ENCODE measurements at regions not wholly inside any gene's neighbourhood (a gene's known extent, or its start where the extent isn't known, plus 50 kb on each side); places are given as distances from the start of the nearest gene placed in this dataset.

DNA sequence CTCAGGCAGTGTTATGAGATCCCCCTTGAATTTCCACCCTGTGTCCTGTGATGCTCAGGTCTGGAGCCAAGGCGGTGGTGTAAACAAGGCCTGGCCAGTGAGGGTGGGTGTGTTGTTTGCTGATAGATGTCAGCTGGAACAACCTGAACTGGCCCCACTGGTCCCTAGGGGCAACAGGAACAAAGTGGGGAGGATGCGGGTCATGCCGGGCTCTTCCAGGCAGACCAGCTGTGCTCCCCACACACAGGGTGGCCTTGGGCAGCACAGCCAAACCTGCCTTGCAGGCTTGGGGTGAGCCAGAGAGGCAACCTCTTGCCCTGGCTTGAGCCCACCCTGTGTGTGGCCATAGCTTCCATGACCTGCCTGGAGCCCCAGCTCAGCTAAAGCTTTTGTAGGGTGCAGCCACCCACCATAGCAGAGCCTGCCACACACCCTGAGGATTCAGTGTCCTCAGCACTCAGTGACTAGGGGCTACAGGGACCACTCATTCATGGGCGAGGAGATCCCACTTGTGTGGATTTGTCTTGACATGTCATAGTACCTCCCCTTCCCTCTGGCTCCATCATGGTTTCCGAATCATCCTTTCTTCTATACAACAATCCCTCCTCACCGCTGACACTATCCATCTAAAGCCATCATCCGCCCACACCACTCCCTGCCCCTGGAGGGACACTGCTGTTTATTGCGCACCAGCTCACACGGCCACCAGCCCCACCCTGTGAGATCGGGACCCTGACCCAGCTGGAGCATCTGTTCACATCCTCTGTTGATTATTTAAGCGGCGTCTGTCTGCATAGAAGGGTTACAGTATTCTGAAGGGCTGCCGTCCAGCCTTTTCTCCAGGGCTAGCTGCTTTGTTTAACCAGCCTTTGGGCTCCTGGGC is 268.8 kb downstream of the CYP26B1 start:
- H3K9me3 ChIP-seq (ENCODE audit: low read depth), result no peaks in the 10 kb centered on the region
- no peaks in the 10 kb centered on the region for H3K9me2 ChIP-seq (replicated peaks; ENCODE audit: insufficient read depth)
- H3K27me3 ChIP-seq, result no peaks in the 10 kb centered on the region
- TF ChIP-seq, protein P1, sequence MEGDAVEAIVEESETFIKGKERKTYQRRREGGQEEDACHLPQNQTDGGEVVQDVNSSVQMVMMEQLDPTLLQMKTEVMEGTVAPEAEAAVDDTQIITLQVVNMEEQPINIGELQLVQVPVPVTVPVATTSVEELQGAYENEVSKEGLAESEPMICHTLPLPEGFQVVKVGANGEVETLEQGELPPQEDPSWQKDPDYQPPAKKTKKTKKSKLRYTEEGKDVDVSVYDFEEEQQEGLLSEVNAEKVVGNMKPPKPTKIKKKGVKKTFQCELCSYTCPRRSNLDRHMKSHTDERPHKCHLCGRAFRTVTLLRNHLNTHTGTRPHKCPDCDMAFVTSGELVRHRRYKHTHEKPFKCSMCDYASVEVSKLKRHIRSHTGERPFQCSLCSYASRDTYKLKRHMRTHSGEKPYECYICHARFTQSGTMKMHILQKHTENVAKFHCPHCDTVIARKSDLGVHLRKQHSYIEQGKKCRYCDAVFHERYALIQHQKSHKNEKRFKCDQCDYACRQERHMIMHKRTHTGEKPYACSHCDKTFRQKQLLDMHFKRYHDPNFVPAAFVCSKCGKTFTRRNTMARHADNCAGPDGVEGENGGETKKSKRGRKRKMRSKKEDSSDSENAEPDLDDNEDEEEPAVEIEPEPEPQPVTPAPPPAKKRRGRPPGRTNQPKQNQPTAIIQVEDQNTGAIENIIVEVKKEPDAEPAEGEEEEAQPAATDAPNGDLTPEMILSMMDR (IDR thresholded peaks at IDR 0.05; ENCODE audit: poor library complexity), result no peak
- TF ChIP-seq EZH2phosphoT487 (IDR thresholded peaks at IDR 0.05; ENCODE audit: low read depth, severe bottlenecking, unreplicated experiment) (no peak), EZH2 (IDR thresholded peaks at IDR 0.05; ENCODE audit: borderline replicate concordance) (no peak)
- H3K36me3 ChIP-seq (replicated peaks; ENCODE audit: insufficient read depth, low read depth), result no peaks in the 10 kb centered on the region
- H3K4me2 ChIP-seq, result no peak overlapping the region
- no peak for DNase-seq (ENCODE audit: low spot score)
- no peak overlapping the region for H2AFZ ChIP-seq
- no peaks in the 10 kb centered on the region for H4K20me1 ChIP-seq (ENCODE audit: insufficient read depth, poor library complexity, severe bottlenecking)
- no peaks in the 10 kb centered on the region for H3K79me2 ChIP-seq
- WGBS (ENCODE audit: low lambda C conversion rate, missing lambda C conversion rate), result 87% methylated on average over 13 of the region's 13 CpGs
- no peak overlapping the region for H3K4me3 ChIP-seq
- H3K27ac ChIP-seq, result no peak overlapping the region
- H3K4me1 ChIP-seq (ENCODE audit: insufficient read depth), result peaks cover 9% of the 10 kb centered on the region

GRCh38 chr2:71877636-71878035 is 270.0 kb downstream of the CYP26B1 start:
- 92% methylated on average over 5 of the region's 5 CpGs for WGBS (ENCODE audit: low lambda C conversion rate, missing lambda C conversion rate)
- Histone ChIP-seq H3K27ac (no peak overlapping the region), H3K4me3 (no peak overlapping the region), H2AFZ (no peak overlapping the region), H3K4me2 (no peak overlapping the region), H3K36me3 (replicated peaks; ENCODE audit: insufficient read depth, low read depth) (no peaks in the 10 kb centered on the region), H3K27me3 (no peaks in the 10 kb centered on the region), H3K9me2 (replicated peaks; ENCODE audit: insufficient read depth) (no peaks in the 10 kb centered on the region), H3K4me1 (ENCODE audit: insufficient read depth) (peaks cover under 1% of the 10 kb centered on the region), H3K79me2 (no peaks in the 10 kb centered on the region), H4K20me1 (ENCODE audit: insufficient read depth, poor library complexity, severe bottlenecking) (no peaks in the 10 kb centered on the region), H3K9me3 (ENCODE audit: low read depth) (no peaks in the 10 kb centered on the region)
- DNase-seq (ENCODE audit: low spot score), result no peak
- TF ChIP-seq EZH2phosphoT487 (IDR thresholded peaks at IDR 0.05; ENCODE audit: low read depth, severe bottlenecking, unreplicated experiment) (no peak), EZH2 (IDR thresholded peaks at IDR 0.05; ENCODE audit: borderline replicate concordance) (no peak)
- TF ChIP-seq, protein P1 (IDR thresholded peaks at IDR 0.05; ENCODE audit: poor library complexity), result no peak

DNA sequence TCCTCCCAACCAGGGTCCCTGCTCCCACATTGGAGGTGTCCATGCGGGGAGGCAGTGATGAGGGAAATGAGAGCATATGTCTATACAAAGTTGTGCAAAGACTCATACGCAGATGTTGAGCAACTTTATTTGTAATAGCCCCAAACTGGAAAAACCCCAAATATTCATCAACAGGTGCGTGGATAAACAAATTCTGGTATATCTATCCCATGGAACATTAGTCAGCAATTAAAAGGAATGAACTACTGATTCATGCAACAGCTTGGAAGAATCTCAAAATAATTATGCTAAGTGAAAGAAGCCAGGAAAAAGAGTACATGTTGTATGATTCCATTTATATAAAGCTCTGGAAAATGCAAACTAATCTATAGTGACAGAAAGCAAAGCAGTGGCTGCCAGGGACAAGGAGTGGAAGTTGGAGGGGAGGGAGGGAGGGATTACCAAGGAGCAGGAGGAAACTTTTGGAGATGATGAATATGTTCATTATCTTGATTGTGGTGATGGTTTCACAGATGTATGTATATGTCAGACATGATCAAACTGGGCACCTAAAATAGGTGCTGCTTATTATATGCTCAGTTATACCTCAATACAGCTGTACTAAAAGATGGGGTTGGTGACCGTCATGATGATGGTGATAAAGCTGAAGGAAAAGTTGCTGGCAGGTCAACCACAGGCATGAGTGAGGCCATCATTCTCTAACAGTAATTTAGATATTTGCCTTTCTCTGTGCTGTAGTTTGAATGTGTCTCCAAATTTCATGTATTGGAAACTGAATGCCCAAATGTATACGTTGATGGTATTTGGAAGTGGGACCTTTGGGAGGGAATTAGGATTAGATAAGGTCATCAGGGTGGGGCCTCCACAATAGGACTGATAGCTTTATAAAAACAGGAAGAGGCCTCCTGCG is 270.9 kb downstream of the CYP26B1 start:
- WGBS (ENCODE audit: low lambda C conversion rate, missing lambda C conversion rate), result 92% methylated on average over 6 of the region's 6 CpGs
- TF ChIP-seq, protein P1 (IDR thresholded peaks at IDR 0.05; ENCODE audit: poor library complexity), result no peak
- no peak for TF ChIP-seq EZH2phosphoT487 (IDR thresholded peaks at IDR 0.05; ENCODE audit: low read depth, severe bottlenecking, unreplicated experiment)
- TF ChIP-seq EZH2 (IDR thresholded peaks at IDR 0.05; ENCODE audit: borderline replicate concordance), result no peak
- Histone ChIP-seq H3K4me3 (no peak overlapping the region), H2AFZ (no peak overlapping the region), H3K9me3 (ENCODE audit: low read depth) (no peaks in the 10 kb centered on the region), H4K20me1 (ENCODE audit: insufficient read depth, poor library complexity, severe bottlenecking) (no peaks in the 10 kb centered on the region), H3K9me2 (replicated peaks; ENCODE audit: insufficient read depth) (no peaks in the 10 kb centered on the region), H3K36me3 (replicated peaks; ENCODE audit: insufficient read depth, low read depth) (no peaks in the 10 kb centered on the region), H3K4me1 (ENCODE audit: insufficient read depth) (no peaks in the 10 kb centered on the region), H3K27me3 (no peaks in the 10 kb centered on the region), H3K27ac (no peak overlapping the region), H3K79me2 (no peaks in the 10 kb centered on the region), H3K4me2 (no peak overlapping the region)
- no peak for DNase-seq (ENCODE audit: low spot score)

All from hepatocyte (in vitro differentiated cells).